ENCODE measurements at regions not wholly inside any gene's neighbourhood (a gene's known extent, or its start where the extent isn't known, plus 50 kb on each side); places are given as distances from the start of the nearest gene placed in this dataset.

DNA sequence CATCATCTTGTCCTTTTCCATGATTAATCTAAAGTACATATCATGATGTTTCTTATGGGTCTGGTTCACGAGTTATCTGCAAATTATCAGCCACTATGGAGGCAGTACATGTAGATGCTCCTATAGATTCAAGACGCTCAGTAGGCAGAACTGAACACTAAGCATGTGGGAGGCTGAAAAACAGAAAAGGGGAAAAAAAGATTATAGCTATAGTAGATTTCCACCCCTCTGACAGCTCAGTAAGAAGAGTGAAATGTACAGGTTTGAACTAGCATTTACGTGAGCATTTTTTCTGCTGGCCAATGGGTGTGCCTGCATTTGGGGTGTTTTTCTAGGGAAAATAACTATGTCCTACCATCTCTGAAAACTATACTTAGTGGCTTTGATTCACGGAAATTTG lies 308.9 kb downstream of the ZEB2 start:
- no peak for DNase-seq

DNA sequence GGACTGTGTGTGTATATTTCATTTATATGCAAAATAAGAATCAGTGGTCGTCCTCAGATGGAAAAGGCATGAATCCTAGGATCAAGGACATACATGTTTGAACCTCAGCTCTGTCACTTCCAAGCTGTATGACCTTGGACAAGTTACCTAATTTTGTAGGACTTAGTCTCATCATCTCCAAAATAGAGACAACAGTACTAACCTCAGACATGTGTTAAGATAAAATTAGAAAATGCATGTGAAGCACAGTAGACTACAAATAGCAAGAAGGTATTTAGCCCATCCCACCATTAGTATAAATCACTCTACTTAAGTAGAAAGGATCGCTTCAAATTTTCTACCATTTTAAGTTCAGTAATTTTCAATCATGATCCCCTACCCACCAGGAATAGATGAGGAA lies 309.8 kb downstream of the ZEB2 start:
- DNase-seq = no peak

DNA sequence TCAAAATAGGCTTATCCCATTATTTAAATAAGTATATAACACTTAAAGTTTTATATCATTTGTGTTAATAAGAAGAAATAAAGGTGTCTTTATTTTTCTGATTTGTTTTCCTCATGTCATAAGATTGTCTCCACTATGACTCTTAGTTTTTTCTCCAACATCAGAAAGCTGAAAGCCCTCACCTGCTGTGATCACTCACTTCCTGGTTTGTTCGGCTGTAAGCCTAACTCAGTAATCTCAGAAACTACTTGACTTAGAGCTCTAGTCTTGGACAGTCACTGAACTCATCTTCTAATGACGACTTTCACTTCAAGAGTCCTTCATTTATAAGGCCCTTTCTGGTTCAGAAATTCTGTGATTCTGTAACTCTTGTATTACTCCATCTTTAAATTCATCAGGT lies 311.0 kb downstream of the ZEB2 start:
- no peak for DNase-seq

DNA sequence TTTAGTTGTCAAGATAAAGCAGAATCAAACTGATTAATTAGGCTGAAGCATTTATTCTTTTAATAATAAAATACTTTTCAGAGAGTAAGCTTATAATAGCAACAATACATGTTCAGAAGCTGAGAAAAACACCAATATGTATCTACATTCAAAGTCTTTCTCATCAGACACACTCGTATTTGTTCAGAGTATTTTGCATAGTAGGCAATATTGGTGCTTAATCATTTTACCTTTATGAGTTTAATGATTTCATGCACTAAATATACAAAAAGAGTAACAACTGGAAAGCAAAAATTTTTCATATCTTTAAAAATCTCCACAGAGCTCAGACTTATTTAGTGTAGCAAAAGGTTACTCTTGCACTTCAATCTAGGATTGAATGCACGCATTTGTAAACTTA lies 313.9 kb downstream of the ZEB2 start:
- DNase-seq = no peak

DNA sequence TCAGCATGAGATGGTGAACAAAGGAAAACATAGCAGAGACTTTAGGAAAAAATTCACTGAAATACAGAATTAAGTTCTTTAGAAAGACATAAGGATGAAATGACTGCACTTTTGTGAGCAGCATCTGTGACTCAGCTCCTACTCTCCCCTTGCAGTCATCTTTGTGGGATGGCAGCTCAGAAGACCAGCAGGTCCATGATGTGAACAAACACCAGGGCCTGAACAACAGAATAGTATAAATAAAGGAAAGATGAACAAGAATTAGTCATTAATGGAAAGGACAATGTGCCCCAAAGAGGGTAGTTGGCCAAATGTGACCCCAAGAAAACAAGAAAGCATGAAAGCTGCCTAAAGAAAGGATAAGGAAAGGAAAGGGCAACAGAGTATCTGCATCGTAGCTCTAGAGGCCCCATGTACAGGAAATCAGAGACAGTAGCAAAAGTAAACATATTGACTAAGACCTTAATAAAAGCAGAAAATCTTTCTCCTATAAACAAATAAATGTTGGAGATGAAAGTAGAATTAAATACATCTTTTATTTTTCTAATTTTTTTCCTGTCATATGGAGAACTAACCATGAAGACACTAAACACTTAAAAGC lies 318.0 kb downstream of the ZEB2 start:
- no peak for DNase-seq

DNA sequence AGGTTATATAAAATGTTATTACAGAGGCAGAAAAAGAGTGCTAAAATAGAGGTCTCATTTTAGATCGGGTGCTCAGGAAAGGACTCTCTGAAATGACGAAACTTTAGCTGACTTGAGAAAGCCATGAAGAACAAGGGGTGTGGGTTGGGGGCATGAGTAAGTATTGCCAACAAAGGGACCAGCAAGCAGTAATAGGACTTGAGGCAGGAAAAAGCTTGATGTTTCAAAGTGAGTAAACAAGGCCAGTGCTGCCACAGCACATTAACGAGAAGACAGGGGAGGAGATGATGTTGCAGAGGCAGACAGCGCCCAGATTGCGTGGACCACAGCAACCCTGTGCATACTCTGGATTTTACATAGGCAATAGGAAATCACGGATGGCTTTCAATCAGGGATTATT lies 318.8 kb downstream of the ZEB2 start:
- DNase-seq = no peak

DNA sequence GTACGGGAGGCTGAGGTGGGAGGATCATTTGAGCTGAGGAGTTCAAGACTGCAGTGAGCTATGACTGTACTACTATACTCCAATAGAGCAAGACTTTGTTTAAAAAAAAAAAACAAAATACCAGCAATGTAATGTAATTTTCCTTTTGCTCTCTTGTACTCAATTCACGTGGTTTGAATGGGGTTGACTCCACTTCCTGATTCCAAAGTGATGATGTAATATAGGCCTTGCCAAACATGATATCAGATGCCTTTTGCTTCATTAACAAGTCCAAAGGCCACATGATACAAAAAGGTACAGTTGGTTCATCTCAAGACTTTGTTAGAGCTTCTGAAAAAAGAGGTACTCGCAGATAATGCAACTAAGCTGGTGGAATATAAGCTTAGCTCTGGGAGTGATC lies 321.8 kb downstream of the ZEB2 start:
- DNase-seq = peak; percentile 60

DNA sequence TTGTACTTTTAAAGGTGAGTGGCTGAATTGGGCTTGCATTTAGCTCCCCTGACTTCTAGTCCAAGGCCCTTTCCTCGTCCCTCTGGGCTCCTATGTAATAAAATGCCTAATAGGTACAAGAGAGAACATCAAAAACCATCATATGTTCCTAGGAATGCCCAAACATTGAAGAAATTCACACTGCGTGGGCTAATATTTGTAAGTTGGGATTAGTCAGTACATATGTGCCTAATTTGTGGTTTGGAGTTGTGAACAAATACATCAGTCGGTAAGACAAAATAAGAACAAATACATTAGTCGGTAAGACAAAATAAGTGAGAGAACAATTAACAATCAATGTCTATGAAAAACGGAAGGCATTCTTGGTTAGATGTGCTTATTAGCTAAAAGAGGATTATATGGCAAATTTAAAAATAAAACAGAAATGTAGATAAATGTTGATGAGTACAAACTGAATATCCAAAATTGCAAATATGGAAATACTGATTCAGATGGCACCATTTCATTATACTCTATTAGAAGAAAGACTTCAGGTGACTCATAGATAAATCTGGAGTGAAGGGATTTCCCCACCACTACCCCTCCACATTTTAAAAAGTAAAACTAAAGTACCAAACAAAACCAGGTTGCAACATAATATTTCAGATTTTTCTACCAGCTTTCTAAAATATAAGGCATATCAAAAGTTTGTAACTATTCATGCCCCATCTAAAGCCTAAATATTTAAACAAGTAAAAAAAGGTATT lies 325.4 kb downstream of the ZEB2 start:
- DNase-seq = peak; percentile 11

DNA sequence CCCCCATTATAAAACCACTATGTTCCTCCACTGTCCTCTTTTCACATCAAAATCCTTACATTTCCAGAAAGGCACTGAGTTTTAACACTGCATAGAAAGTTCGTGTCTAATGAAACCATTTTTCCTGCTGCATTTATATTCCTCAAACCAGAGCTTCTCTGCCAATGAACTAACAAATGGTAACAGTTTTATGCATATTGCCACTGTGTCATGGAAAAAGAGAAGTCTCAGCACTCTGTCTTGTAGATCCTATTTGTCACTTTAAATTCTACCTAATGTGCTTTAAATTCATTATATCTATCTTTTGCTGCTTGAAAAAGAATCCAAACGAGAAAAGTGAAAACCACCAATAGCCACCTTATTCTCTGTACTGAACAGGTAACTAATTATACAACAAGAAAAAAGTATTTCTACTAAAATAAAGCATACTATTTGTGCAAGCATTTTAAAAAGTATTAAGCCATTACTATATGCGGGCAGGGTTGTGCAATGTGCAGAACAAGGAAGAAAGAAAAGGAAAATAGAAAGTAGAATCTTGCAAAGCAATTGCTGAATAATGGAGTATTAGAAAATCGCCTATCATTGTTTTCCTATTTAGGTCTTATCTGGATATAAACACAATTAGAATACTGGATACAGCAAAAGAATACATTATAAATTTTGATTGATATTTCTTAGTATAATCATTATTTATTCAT lies 328.9 kb downstream of the ZEB2 start:
- no peak for DNase-seq

DNA sequence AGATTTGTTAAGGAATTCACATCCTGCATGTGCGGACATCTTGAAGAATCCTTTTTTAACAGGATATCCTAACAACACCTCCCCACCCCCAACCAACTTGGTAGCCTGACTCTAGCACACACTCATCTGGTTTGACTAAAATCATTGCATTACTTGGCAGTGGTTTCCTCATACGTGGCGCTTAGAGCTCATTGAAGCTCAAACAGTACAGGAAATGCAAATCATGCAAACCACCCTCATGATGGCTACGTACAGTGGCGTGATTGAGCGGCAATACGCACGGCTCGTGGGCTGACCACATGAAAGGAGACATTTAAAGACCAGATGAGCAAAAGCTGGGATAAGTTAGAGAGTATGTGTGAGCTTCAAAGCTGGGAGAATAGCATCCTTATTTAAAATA lies 336.2 kb downstream of the ZEB2 start:
- DNase-seq = no peak

DNA sequence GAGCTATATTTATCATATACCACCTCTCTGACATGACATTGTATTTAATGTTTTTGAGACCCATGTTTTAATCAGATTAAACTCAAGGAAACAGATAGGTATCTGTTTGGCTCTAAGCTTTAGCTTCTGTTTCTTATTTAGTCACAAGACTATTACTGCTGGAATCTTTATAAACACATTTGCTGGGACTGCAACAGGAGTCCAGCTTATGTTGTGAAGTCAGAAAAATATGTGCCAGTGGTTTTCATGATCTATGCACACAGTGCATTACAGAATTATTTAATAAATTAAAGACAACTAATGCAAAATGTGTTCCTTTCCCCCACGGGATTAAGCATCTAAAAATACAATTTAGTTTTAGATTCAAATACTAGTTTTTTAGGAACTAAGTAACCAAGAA lies 338.9 kb downstream of the ZEB2 start:
- no peak for DNase-seq

DNA sequence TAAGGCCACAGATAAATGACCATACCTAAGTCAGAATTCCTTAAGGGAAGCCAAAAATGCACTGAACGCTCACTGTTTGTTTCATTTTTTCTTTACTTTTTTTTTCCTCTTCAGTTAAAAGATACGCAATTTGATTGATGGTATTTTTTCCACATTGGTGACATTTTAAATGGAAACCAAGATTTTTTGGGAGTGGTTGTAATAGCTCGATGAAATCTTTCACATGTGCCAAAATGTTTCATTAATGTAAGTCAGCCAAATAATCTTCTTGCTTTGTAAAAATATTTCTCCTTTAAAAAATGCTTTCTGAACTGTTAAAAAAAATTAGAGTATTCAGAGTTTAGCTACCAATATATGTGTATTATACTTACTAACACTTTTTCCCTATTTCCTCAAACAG lies 339.8 kb downstream of the ZEB2 start:
- no peak for DNase-seq

DNA sequence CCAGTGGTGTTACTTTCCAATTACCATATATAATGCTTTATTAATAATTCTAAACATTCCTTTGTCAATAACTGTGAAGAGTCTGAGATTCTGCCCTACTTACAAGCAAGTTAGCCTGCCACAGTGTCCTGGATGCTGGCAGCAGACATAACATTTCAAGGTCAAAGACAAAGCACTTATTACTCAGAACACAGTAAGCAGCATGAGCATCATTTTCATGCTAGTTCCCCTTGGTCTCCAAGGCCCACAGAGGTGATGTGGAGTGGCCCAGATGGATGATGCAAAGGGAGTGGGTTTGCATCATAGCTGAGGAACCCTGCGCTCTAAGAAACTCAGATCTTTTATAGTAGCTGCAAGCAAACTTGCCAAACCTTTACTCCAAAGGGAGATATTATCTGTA lies 349.7 kb downstream of the ZEB2 start:
- DNase-seq = no peak

DNA sequence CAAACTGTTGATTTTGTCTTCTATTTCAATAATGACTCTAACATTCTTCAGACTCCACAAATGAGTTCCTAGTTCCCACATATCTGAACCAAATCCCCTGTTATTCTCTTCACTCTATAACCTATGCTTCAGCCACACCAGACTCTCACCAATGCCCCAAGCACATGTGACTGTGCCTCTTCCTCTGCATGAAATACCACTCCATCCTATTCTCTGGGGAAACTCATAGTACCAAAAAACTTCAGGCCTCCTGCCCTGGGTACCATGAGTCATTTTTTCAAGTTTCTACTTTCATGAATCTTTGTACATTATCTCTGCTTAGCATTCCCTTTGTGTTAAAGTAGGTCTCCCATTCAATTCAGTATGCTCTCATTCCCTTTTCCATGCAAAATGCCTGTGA lies 353.2 kb downstream of the ZEB2 start:
- DNase-seq = no peak

DNA sequence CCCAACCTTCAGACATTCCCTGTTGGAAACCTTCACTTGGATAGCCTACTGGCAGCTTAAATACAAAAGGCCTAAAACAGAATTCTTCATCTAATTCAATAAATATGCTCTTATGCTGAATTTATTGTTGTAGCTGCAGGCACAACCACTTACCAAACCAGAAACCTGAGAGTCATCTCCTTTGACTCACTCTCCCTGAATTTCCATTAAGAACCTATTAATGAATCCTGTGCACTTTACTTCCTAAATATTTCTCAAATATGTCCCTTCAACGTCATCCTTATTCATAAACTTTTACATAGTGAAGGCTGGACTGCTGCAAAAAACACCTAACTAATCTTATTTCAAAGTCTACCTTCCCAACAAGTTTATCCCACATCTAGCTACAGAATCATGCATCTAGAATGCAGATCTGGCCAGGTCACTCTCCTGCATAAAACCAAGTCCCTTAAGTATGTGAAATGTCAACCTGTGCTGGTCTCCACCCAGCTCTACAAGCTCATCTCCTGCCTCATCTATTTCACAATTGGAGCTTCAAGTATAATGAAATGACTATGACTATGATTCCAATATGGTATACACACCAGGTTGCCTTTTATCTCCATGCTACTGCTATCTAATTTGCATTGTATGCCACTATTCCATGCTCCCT lies 354.2 kb downstream of the ZEB2 start:
- DNase-seq = no peak

DNA sequence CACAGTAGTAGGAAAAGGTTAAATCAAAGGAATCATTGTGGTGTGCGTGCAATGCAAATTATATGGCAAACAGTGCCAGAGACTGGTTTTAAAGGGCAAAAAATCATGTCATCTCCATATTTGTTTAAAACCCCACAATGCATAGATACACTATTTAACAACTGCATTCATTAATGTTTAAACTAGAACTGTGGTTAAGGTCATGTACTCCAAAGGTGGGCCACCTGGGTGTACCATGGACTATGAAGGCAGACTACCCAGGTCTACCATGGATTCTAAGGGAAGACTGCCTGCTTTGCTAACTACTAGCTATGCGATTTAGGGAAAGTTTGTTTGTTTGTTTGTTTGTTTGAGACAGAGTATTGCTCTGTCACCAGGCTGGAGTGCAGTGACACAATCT lies 356.3 kb downstream of the ZEB2 start:
- DNase-seq = no peak

DNA sequence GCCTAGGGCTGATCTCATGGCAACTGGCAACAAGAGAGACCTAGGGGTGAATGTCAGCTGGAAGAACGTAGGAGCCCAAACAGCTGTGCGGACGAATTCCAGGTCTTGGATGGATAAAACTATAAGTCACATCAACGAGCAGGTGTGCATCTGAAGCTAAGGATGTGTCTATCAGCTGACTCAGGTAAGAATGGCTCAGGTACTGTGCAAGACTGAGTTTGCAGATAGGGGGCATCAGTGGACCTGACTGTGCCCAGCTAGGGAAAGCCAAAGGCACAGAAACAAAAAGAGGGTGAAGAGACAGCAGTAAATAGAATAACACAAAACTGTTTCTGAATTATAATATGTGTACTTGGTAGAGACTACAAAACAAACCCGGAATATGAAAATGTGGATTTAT lies 357.3 kb downstream of the ZEB2 start:
- no peak for DNase-seq

DNA sequence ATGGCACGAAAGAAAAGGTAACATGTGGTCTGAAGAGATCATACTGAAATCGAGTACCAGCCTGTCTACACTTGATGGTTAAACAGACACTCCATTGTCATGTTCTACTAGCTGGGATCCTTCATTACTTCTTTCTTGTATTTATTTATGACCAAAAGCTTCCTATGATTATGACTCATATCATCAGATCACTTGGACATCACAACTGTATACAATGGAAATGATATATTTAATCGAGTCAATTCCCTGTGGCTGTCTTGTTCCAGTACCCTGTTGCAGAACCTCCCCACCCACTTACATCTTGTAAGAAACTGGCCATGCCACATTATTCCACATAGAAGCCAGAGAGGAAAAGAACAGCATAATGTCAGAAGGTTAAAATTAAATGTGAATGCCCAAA lies 358.9 kb downstream of the ZEB2 start:
- DNase-seq = no peak

DNA sequence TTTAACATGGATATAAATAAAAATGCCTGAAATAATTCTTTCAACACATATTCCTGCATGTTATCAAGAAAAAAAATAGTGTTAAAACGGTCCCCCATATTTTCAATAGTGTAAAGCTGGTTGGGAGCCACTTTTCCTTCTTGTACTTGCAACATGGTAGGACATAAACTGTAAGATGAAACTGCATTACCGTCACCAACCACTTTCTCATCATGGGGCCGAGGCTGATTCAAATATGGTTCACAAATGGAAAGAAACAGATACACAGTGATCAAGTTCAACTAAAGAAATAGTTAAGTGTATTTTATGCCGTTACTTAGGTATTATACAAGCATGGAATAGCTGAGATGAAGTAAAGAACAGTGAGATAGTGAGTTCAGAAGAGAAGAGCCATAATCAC lies 360.7 kb downstream of the ZEB2 start:
- DNase-seq = no peak

DNA sequence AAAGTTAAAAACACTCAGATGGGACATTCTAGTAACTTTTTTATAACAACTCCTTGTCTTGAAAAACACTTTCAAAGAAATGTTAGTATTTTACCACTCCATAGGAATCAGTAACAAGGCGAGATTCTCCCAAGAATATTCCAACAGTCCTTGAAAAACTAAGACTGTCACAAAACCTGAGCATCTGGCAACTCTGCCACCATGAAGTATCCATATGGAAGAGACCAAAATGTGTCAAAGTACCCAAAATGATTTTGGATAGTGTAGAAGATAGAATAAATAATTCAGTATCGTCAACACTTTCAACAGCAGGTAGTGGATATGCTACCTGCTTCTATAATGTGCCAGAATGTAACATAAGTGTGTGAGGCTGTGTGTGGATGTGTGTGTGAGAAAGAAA lies 361.8 kb downstream of the ZEB2 start:
- DNase-seq = no peak

DNA sequence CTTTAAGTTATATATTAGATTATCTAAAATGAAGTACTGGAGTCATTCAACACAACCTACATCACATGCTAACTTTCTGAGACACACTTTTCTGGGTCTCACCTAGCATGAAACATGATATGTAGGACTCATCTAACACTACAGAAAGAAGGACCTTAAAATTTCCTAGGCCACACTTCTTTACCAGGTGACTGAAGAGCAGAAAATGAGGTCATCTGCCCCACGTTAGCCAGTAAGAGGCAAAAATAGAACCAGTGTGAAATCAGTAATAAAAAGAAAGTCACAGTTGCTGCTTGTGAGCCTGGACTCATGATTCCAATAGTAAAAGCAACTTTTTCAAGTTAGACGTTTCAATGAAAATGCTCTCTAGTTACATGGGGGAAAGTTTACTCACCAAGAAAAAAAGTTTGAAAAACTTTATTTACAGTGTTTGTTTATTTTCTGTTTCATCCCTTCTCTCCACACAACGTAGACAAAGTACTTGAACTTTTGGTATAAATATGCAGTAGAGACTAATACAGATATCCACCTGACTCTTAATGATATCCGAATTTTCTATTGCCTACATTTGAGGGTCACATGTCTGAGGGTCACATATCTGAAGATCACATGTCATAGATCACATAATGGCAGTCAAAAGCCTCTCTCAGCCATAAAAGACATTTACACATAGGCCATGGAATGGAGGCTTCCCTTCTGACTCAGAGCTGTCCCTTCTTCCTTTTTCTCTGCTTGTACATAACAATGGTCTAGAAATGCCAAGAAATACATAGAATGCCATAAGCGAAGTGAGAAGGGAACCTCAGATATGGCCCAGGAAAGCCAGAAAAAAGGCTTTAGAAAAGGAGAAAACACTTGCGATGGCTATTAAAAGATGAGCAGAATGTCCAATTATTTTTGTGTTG lies 362.9 kb downstream of the ZEB2 start:
- DNase-seq = no peak

DNA sequence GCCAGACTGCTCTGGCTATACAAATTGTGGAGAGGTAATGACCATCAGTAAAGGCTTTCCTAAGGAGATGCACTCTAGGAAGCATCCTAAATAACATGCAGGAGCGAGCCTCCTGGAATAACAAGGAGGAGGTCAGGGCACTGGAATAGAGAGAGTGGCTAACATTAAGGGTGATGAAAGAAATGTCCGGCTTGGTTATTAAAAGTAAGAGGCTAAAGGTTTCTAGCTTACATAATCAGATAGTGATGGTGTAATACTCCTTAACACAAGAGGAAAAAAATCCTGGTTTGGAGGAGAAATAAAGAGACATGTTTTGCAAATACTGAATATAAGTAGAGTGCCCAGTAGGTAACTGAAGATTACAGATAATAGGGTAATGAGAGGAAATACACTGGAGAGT lies 365.7 kb downstream of the ZEB2 start:
- DNase-seq = no peak

DNA sequence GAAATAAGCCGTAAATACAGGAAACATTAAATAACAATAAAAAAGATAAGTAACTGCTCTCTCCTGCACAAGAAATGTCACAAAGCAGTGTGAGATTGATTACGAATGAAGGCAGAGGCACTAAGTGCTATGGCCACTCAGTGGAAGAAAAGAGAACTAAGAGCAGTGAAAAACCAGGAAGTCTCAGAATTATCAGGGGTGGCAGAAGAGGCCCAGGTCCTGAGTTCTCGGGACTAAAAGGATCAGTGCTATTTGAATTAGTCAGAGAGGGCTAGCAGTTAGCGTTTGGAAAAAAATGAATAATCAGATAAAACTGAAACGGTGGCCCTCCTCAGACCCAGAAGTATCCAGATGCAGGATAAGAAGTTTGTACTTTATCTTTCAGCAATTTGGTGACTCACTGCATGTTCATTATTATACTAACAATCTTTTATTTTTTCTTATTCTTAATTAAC lies 367.1 kb downstream of the ZEB2 start:
- peak; percentile 6 for DNase-seq

Measured in NCI-H226 (cell line).